ENCODE measurements at regions not wholly inside any gene's neighbourhood (a gene's known extent, or its start where the extent isn't known, plus 50 kb on each side); places are given as distances from the start of the nearest gene placed in this dataset.
"Not testable (repeated sequence)": the region's sequence is repeated elsewhere in the genome, so short reads cannot be mapped to it uniquely, and the experiment has no call there.

- no peak for DNase-seq (ENCODE audit: low read depth, low spot score)
- CTCF ChIA-PET, result no interaction called here
- POLR2A ChIA-PET, result no interaction called here
- H3K4me3 ChIP-seq (ENCODE audit: low read depth, low read length), result no peak overlapping the region
- no peak for TF ChIP-seq CTCF (IDR thresholded peaks at IDR 0.05; ENCODE audit: insufficient read depth, low read length, missing control alignments)
Measured at GRCh38 chr20:43384101-43384940, 73.4 kb upstream of the SRSF6 start.

- ChIA-PET CTCF (interaction anchor here (1.1 kb wide), 1 partner anchor 26 kb away, joined by 3 read pairs; no protein-coding TSS in a partner anchor), POLR2A (no interaction called here)
- no peak for TF ChIP-seq CTCF (IDR thresholded peaks at IDR 0.05; ENCODE audit: insufficient read depth, low read length, missing control alignments)
- no peak for DNase-seq (ENCODE audit: low read depth, low spot score)
- H3K4me3 ChIP-seq (ENCODE audit: low read depth, low read length), result no peak overlapping the region
Measured at GRCh38 chr20:43383026-43383795, 74.5 kb upstream of the SRSF6 start.

- DNase-seq (ENCODE audit: low read depth, low spot score); H3K4me3 ChIP-seq (ENCODE audit: low read depth, low read length); POLR2A ChIA-PET: not testable (repeated sequence)
- CTCF ChIA-PET, result interaction anchor here (1.1 kb wide), 1 partner anchor 27 kb away, joined by 3 read pairs; no protein-coding TSS in a partner anchor
Measured at GRCh38 chr20:43382135-43382534, 75.6 kb upstream of the SRSF6 start.

GRCh38 chr20:43381533-43381932 is 76.2 kb upstream of the SRSF6 start:
- DNase-seq (ENCODE audit: low read depth, low spot score); CTCF ChIA-PET; H3K4me3 ChIP-seq (ENCODE audit: low read depth, low read length); POLR2A ChIA-PET: not testable (repeated sequence)

GRCh38 chr20:43379239-43379917 is 78.3 kb upstream of the SRSF6 start:
- ChIA-PET CTCF (interaction anchor here (1.3 to 2.2 kb wide), 2 partner anchors 11 to 16 kb away, joined by 3 to 11 read pairs; no protein-coding TSS in a partner anchor), POLR2A (no interaction called here)
- H3K4me3 ChIP-seq (ENCODE audit: low read depth, low read length), result no peak overlapping the region
- TF ChIP-seq CTCF (IDR thresholded peaks at IDR 0.05; ENCODE audit: insufficient read depth, low read length, missing control alignments), result no peak
- peak; percentile 82 for DNase-seq (ENCODE audit: low read depth, low spot score)

GRCh38 chr20:43376831-43377230 is 80.9 kb upstream of the SRSF6 start:
- CTCF ChIA-PET, result interaction anchor here (1.0 kb wide), 1 partner anchor 12 kb away, joined by 4 read pairs; no protein-coding TSS in a partner anchor
- no peak for TF ChIP-seq CTCF (IDR thresholded peaks at IDR 0.05; ENCODE audit: insufficient read depth, low read length, missing control alignments)

GRCh38 chr20:43375591-43375990 is 82.1 kb upstream of the SRSF6 start:
- DNase-seq (ENCODE audit: low read depth, low spot score), result no peak
- TF ChIP-seq CTCF (IDR thresholded peaks at IDR 0.05; ENCODE audit: insufficient read depth, low read length, missing control alignments), result no peak
- POLR2A ChIA-PET, result no interaction called here
- CTCF ChIA-PET, result interaction anchor here (0.7 to 1.5 kb wide), 3 partner anchors 13 to 29 kb away, joined by 3 to 4 read pairs (median 3); no protein-coding TSS in a partner anchor
- no peak overlapping the region for H3K4me3 ChIP-seq (ENCODE audit: low read depth, low read length)

More at GRCh38 chr20:43376831-43377230, 80.9 kb upstream of the SRSF6 start:
- H3K4me3 ChIP-seq (ENCODE audit: low read depth, low read length), result no peak overlapping the region
- POLR2A ChIA-PET, result no interaction called here
- no peak for DNase-seq (ENCODE audit: low read depth, low spot score)
